KMS-11 (cell line): ENCODE measurements at regions not wholly inside any gene's neighbourhood (a gene's known extent, or its start where the extent isn't known, plus 50 kb on each side); places are given as distances from the start of the nearest gene placed in this dataset.

Experiments
- H2AFZ ChIP-seq: fragments of 200-600 bp; sonication (generic); 2 replicates; pipeline ENCODE4 v1.6.1; 2016; ENCODE audit warnings: antibody characterized with exemption, mixed run types, low read depth
- H3K27ac ChIP-seq: fragments of 200-600 bp; sonication (generic); 2 replicates; pipeline ENCODE4 v1.6.1; 2016; ENCODE audit warnings: mild to moderate bottlenecking, mixed run types
- H3K27me3 ChIP-seq: fragments of 200-600 bp; sonication (generic); 2 replicates; pipeline ENCODE4 v1.6.1; 2017; ENCODE audit warnings: mild to moderate bottlenecking, low read depth, mixed run types, moderate library complexity; ENCODE audit not compliant: insufficient read depth
- H3K36me3 ChIP-seq: fragments of 200-600 bp; sonication (generic); 2 replicates; pipeline ENCODE4 v1.6.1; 2017; ENCODE audit warnings: mild to moderate bottlenecking, mixed run types; ENCODE audit not compliant: insufficient read depth
- H3K4me1 ChIP-seq: fragments of 200-600 bp; sonication (generic); 2 replicates; pipeline ENCODE4 v1.6.1; 2016; ENCODE audit warnings: mild to moderate bottlenecking, low read depth, mixed run types; ENCODE audit not compliant: poor library complexity, severe bottlenecking
- H3K4me2 ChIP-seq: fragments of 200-600 bp; sonication (generic); 2 replicates; pipeline ENCODE4 v1.7.0; 2016; ENCODE audit warnings: mild to moderate bottlenecking, mixed run types
- H3K4me3 ChIP-seq: fragments of 200-600 bp; sonication (generic); IDR thresholded peaks from 2 replicates; pipeline ENCODE4 v1.6.1; 2017; ENCODE audit warnings: low read depth, low read length, mixed read lengths; ENCODE audit not compliant: insufficient read depth
- H3K79me2 ChIP-seq: fragments of 200-600 bp; sonication (generic); 2 replicates; pipeline ENCODE4 v1.6.1; 2016; ENCODE audit warnings: low read depth, mixed run types; ENCODE audit not compliant: insufficient read depth
- H3K9ac ChIP-seq: fragments of 200-600 bp; sonication (generic); 2 replicates; pipeline ENCODE4 v1.6.1; 2016; ENCODE audit warnings: mild to moderate bottlenecking, mixed run types
- H4K20me1 ChIP-seq: fragments of 200-600 bp; sonication (generic); 2 replicates; pipeline ENCODE4 v1.6.1; 2016; ENCODE audit warnings: mild to moderate bottlenecking, mixed run types; ENCODE audit not compliant: insufficient read depth
- CTCF ChIP-seq: fragments of 200-600 bp; sonication (generic); conservative IDR thresholded peaks from 2 replicates; pipeline ENCODE4 v1.6.1; 2017; ENCODE audit warnings: low read depth, mild to moderate bottlenecking, antibody characterized with exemption, low read length, moderate library complexity, mixed read lengths

DNA sequence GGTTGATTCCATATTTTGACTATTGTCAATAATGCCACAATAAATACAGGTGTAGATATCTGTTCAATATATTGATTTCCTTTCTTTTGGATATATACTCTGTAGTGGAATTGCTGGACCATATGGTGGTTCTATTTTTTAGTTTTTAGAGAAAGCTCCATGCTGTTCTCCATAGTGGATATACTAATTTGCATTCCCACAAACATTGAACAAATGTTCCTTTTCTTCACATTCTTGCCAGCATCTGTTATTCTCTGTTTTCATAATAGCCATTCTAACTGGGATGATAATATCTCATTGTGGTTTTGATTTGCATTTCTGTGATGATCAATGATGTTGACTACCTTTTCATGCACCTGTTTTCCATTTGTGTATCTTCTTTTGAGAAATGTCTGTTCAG, 973.7 kb downstream of the REEP3 start:
- H3K27me3 ChIP-seq, result no peaks in the 10 kb centered on the region

DNA sequence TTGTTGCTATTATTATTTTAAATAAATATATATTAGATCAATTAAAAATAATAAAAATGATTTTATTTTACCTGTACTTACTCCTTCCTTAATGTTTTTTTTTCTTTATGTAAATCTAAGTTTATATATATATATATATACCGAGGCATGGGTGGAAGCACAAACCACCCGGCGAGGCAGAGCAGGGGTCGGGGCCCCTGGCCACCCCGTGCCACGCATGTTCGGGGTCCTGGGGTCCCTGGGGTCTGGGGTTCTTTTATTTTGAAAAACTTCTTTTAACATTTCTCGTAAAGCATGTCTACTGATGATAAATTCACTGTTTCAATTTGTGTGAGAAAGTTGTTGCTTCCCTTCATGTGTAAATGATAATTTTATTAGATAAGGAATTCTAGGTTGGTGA, 976.1 kb downstream of the REEP3 start:
- H2AFZ ChIP-seq, result no peak overlapping the region
- H3K4me2 ChIP-seq, result no peak overlapping the region
- no peaks in the 10 kb centered on the region for H3K79me2 ChIP-seq
- TF ChIP-seq CTCF, result no peak
- H3K27me3 ChIP-seq, result no peaks in the 10 kb centered on the region
- H3K9ac ChIP-seq, result no peak overlapping the region
- H3K27ac ChIP-seq, result no peak overlapping the region
- H3K4me1 ChIP-seq, result no peaks in the 10 kb centered on the region
- H3K36me3 ChIP-seq, result no peaks in the 10 kb centered on the region
- H3K4me3 ChIP-seq, result no peak overlapping the region
- no peaks in the 10 kb centered on the region for H4K20me1 ChIP-seq

More for the DNA sequence above, 973.7 kb downstream of the REEP3 start:
- Histone ChIP-seq H3K36me3 (no peaks in the 10 kb centered on the region), H2AFZ (no peak overlapping the region), H3K4me2 (no peak overlapping the region), H3K27ac (no peak overlapping the region), H3K4me1 (no peaks in the 10 kb centered on the region), H4K20me1 (no peaks in the 10 kb centered on the region), H3K79me2 (no peaks in the 10 kb centered on the region), H3K9ac (no peak overlapping the region), H3K4me3 (no peak overlapping the region)
- TF ChIP-seq CTCF, result no peak

DNA sequence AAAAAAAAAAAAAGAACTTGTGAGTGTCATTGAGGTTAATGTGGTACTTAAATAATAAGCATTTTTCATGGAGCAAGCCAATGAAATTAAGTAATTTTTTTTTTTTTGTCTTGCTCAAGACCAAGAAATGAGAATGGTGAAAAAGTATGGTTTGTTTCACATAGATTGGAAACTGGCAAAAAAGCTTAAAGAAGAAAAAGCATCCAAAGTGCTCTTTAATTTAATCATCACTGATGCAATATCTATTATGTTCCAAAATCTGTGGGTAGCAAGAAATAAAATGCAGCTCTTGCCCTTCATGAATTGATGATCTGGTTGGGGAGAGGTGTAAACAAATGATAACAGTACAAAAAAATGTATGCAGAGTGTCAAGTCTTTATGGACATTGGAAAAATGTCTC, 980.6 kb downstream of the REEP3 start:
- Histone ChIP-seq H3K27me3 (no peaks in the 10 kb centered on the region), H2AFZ (no peak overlapping the region), H3K4me1 (no peaks in the 10 kb centered on the region), H3K79me2 (no peaks in the 10 kb centered on the region), H4K20me1 (no peaks in the 10 kb centered on the region), H3K4me2 (no peak overlapping the region), H3K4me3 (no peak overlapping the region), H3K27ac (no peak overlapping the region), H3K36me3 (no peaks in the 10 kb centered on the region), H3K9ac (no peak overlapping the region)
- TF ChIP-seq CTCF, result no peak

DNA sequence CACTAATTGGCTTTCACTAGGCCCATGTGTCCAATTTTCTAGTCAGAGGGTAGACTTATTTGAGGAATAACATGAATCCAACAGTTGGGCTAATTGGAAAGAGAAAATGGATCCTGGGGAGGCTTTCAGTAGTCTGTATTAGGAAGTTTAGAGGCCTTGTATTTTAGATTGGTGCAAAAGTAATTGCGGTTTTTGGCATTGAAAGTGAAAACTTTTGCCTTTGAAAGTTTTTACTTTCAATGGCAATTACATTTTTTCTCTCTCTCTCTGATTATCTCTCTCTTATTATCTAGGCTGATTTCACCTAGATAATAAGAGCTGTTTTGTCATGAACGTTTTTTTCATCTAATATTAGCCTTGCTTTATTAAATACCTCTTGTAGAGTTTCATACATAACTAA, 981.7 kb downstream of the REEP3 start:
- no peak overlapping the region for H3K4me3 ChIP-seq
- H2AFZ ChIP-seq, result no peak overlapping the region
- no peaks in the 10 kb centered on the region for H4K20me1 ChIP-seq
- no peak overlapping the region for H3K9ac ChIP-seq
- H3K27ac ChIP-seq, result no peak overlapping the region
- no peaks in the 10 kb centered on the region for H3K4me1 ChIP-seq
- no peak for TF ChIP-seq CTCF
- H3K79me2 ChIP-seq, result no peaks in the 10 kb centered on the region
- no peaks in the 10 kb centered on the region for H3K27me3 ChIP-seq
- H3K4me2 ChIP-seq, result no peak overlapping the region
- no peaks in the 10 kb centered on the region for H3K36me3 ChIP-seq

DNA sequence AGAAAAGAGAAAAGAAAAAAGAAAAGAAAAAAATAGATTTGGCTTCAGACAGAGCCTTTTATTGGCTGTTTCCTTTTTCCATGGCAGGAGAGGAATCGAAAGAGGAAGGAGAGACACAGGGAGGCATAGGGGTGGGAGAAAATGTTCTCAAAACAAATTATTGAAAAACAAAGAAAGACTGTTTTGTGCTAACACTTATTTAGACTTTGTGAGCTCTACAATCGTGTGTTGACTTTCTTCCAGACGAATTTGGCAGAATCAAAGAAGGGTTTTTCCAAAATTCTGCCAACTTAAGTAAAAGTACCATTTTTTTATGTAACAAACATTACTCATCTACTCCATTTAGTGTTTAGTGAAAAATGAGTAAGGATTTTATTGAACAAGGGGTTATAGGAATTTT, 982.2 kb downstream of the REEP3 start:
- no peak overlapping the region for H3K4me2 ChIP-seq
- no peak for TF ChIP-seq CTCF
- H3K27me3 ChIP-seq, result no peaks in the 10 kb centered on the region

More for the DNA sequence above, 982.2 kb downstream of the REEP3 start:
- Histone ChIP-seq H2AFZ (no peak overlapping the region), H3K4me3 (no peak overlapping the region), H3K79me2 (no peaks in the 10 kb centered on the region), H3K27ac (no peak overlapping the region), H3K9ac (no peak overlapping the region), H4K20me1 (no peaks in the 10 kb centered on the region), H3K36me3 (no peaks in the 10 kb centered on the region), H3K4me1 (no peaks in the 10 kb centered on the region)
